HG03460 (cell line): ENCODE measurements at regions not wholly inside any gene's neighbourhood (a gene's known extent, or its start where the extent isn't known, plus 50 kb on each side); places are given as distances from the start of the nearest gene placed in this dataset.

ENCODE experiments used
- ATAC-seq: cut with Tn5 transposase; IDR thresholded peaks from one replicate; pipeline ENCODE4 v1.9.1; 2021; ENCODE audit not compliant: unreplicated experiment

GRCh38 chr3:22106213-22106896, 355.3 kb upstream of the ZNF385D start:
- ATAC-seq, result no peak

GRCh38 chr3:22111226-22111625, 360.2 kb upstream of the ZNF385D start:
- ATAC-seq, result no peak

- ATAC-seq, result no peak
These were observed 362.4 kb upstream of the ZNF385D start for GRCh38 chr3:22113453-22113852.

- no peak for ATAC-seq
These were observed 364.6 kb upstream of the ZNF385D start for GRCh38 chr3:22115581-22115980.

DNA sequence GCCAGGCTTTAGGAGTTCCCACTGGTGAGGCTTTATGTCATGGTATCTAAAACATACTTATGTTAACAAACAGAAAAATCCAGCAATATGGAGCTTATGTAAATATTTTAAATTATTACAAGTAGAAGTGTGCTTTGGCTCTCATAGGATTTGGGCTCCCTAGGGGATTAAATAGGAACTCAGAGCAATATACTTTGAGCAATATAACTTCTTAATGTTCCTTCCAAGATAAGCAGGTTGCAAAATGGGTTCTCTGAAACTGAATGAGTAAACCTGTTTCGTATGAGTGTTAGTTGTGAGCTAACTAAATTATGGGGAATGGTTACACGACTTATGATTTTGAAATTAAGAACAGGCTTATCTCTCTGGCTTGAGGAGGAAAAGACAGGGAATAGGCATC, 366.1 kb upstream of the ZNF385D start:
- no peak for ATAC-seq

GRCh38 chr3:22117751-22118346, 366.8 kb upstream of the ZNF385D start:
- ATAC-seq, result no peak

DNA sequence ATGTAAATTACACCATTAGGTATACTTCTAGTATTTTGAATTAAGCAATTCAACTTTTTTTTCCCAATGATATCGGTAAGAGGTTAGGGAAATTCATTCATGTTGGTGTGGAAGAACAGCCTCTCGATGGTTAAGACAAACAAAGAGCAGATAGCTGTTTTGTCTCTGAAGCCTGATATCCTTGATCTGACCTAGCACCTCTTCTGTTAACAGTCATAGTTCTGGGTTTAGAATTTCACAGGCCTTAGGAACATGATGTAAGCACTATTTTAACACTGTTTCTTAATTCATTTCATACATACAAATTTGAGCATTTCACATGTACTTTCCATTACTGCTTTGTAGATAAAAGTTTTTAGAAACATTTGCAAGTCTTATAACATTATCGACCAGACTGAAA, 367.5 kb upstream of the ZNF385D start:
- no peak for ATAC-seq

DNA sequence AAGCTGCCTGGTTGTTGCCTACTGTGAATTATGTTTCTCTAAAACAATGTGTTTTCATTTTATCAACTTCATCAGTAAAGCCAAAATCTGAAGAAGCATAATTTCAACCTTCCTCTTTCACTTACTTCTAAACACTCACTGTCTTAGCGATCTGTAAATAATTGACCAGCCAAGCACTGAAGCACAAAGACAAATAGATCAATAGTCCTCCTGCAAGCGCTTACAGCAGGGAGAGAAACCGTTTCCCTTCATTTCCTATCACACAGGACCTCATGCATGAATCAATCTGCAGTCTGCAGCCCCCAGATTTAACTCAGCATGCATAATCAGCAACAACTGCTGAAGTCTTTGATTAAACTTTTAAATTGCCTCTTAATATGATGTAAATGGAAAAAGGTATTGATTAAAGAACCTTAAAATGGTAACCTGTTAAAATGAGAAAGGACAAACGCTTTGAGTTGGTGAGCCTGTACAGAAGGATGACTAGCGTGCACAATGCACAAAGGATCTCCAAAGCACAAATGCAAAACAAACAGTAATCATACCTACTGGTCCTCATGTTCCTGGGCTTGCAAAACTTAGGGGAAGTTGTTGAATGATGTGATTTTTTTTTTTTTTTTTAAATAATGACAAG, 370.2 kb upstream of the ZNF385D start:
- ATAC-seq, result peak; percentile 73

GRCh38 chr3:22122567-22122966, 371.6 kb upstream of the ZNF385D start:
- ATAC-seq, result peak; percentile 72

GRCh38 chr3:22129101-22129500, 378.1 kb upstream of the ZNF385D start:
- no peak for ATAC-seq

DNA sequence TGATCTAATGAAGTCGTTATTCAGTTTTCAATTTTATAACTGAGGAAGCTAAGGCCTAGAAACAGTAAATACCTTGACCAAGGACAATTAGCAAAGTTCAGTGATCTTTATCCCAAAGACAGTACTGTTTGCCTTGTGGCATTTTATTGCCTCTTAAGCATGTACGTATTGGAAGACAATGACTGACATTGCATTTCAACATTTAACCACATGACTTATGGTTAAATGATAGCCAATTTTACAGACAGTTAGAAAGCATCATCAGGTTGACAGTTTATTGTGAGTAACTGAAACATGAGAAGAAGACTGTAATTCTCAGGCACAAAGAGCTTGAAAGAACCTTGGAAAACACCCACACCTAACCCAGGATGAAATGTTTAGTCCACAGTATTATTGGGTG, 390.8 kb upstream of the ZNF385D start:
- ATAC-seq, result no peak

GRCh38 chr3:22147161-22147560, 396.2 kb upstream of the ZNF385D start:
- no peak for ATAC-seq

DNA sequence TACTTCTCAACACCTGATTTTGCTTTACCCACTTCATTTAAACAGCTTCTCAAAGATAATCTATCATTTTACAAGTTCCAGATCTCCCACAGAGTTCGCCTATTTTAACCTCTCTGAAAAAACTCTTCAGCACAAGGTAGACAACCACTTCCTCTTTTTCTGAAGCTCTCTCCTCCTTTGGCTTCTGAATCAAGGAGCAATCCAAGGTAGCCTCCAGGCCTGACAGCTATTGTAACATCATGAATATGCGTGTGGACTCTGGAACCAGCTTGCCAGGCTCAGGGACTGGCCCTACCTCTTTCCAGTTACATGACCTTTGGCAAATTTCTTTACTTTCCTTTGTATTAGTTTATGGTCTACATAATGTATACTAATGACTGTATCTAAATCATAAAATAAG, 405.9 kb upstream of the ZNF385D start:
- ATAC-seq, result no peak

- no peak for ATAC-seq
These were observed 406.8 kb upstream of the ZNF385D start for GRCh38 chr3:22157848-22158247.

DNA sequence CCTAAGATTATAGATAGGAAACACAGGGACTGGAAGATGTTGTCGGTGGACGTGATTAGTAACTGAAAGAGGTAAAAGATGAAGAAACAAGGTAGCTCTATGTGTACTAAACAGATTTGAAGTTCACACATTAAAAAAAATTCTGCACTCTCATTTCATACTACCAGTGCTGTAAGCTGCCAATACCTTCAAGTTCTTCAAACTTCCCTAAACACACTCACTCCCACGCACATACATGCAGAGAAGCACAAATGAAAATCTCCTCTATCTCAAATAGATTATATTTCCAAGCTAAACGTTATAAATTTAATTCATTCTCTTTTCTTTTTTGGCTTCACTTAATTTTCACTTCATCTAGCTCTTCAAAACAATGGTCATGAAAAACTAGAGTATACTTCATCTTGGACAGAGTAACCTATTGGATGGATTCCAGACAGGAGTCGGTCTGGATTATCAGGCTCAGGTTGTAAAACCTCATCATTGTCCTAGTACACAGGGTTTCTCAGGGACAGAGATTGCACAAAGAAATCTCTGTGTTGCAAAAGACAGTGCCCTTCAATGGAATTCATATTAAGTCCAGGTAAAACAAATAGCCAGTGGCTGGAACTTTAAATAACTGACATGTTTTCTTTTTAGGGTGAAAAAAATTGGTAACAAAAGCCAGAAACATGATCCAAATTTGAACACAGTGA, 408.1 kb upstream of the ZNF385D start:
- ATAC-seq, result no peak

GRCh38 chr3:22161315-22161714, 410.3 kb upstream of the ZNF385D start:
- ATAC-seq, result no peak

DNA sequence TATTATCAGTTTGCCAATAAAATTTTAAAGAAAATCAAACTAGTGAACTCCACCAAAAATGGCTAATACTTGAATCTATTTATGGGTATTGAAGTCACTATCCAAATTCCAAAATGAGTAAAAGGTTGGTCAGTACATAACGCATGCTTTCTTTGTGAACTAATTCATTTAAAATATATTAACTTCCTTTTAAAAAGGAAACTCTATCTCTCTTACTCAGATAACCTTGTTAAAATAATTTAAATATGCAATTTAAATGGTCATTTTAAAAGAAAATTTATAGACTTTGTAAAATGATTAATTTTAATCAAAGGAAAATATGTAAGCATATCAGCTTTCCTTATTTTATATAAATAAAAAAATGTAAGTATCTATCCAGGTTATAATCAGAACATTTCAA, 419.4 kb upstream of the ZNF385D start:
- no peak for ATAC-seq

- no peak for ATAC-seq
These were observed 422.0 kb upstream of the ZNF385D start for GRCh38 chr3:22172964-22173363.

GRCh38 chr3:22175947-22176346, 424.9 kb upstream of the ZNF385D start:
- no peak for ATAC-seq

DNA sequence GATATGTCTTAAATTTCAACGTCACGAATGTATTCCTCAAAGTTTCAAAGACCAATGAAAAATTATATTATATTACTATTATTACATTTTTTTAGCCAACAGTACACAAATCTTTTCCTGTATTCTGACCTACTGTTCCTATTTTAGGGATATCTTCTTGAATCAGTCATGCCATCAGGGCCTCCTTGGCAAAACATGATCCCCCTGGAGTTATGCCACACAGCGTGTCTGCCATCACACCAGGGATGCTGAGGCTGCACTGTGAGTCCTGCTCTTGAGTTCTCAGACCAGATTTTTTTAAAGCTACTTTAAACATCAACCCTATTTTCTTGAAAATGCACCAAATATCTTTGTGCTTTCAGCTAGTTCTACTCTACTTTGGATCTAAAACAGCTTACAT, 425.9 kb upstream of the ZNF385D start:
- no peak for ATAC-seq

- ATAC-seq, result no peak
These were observed 438.6 kb upstream of the ZNF385D start for GRCh38 chr3:22189616-22190015.

DNA sequence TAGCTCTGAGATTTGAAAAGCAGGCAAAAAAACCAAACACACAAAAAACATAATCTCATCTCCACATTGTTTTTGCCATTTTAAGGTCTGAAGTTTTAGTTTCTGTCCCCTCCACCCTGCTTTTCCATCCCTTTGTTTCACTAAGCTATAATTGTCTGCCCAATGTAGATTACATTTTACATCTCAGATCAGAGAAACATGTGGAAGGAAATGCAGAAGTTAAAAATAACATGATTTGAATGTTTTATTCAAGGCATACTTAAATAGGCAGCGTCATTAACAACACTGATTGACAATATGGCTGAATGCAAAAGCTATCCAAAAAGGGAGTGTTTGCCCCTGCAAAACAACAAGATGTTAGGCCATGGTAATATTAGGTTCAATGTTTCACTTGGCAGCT, 448.1 kb upstream of the ZNF385D start:
- no peak for ATAC-seq
